Ectodermal cell (in vitro differentiated cells): ENCODE measurements at regions not wholly inside any gene's neighbourhood (a gene's known extent, or its start where the extent isn't known, plus 50 kb on each side); places are given as distances from the start of the nearest gene placed in this dataset.

Experiments used
- H3K27ac ChIP-seq: 2 replicates; pipeline ENCODE4 v1.7.0; 2013; ENCODE audit warnings: mild to moderate bottlenecking, low read depth, low read length; ENCODE audit not compliant: insufficient read depth, poor library complexity, severe bottlenecking
- H3K27me3 ChIP-seq: 2 replicates; pipeline ENCODE4 v1.7.0; 2013; ENCODE audit warnings: mild to moderate bottlenecking, low read length; ENCODE audit not compliant: insufficient read depth, control insufficient read depth, poor library complexity, severe bottlenecking
- H3K36me3 ChIP-seq: one replicate; pipeline ENCODE4 v1.7.0; 2013; ENCODE audit warnings: low read length; ENCODE audit not compliant: control insufficient read depth, insufficient read depth
- H3K4me1 ChIP-seq: one replicate; pipeline ENCODE4 v1.7.0; 2013; ENCODE audit warnings: low read length; ENCODE audit not compliant: control insufficient read depth, insufficient read depth
- H3K4me3 ChIP-seq: 2 replicates; pipeline ENCODE4 v1.7.0; 2013; ENCODE audit warnings: low read depth, low read length, control low read depth; ENCODE audit not compliant: insufficient read depth
- H3K9me3 ChIP-seq: 2 replicates; pipeline ENCODE4 v1.7.0; 2013; ENCODE audit warnings: mild to moderate bottlenecking, low read length, moderate library complexity; ENCODE audit not compliant: control insufficient read depth
- WGBS, 2 experiments: methylation state at CpG; one replicate each; pipeline ENCODE4 v1.1.7; 2013; ENCODE audit warnings: missing lambda C conversion rate in 2 of 2; 5-methylcytosine and 5-hydroxymethylcytosine counted together

DNA sequence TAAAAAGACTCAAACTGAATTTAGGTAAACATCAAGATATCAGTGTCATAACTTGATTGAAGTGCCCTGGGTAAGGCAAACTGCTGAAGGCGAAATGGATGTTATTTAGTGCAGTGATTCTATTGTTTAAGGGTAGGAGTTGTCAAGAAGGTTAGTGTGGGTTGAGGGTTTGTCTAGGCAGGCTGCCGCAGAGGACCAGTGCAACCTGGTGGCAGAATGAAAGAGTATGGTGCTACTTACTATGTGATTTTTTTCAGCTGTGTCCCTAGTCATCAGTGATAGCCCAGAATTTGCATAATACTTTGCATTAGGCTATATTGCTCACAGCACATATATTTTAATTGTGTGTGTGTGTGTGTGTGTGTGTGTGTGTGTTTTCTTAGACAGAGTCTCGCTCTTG, 1127.0 kb downstream of the GALC start:
- Histone ChIP-seq H3K27me3 (no peaks in the 10 kb centered on the region), H3K4me3 (no peak overlapping the region), H3K27ac (no peak overlapping the region), H3K36me3 (no peaks in the 10 kb centered on the region), H3K9me3 (no peaks in the 10 kb centered on the region), H3K4me1 (no peaks in the 10 kb centered on the region)
- WGBS, 2 experiments, result 94 to 95% methylated on average over 3 of the region's 3 CpGs

- Histone ChIP-seq H3K4me3 (no peak overlapping the region), H3K27me3 (no peaks in the 10 kb centered on the region), H3K9me3 (no peaks in the 10 kb centered on the region), H3K4me1 (no peaks in the 10 kb centered on the region), H3K36me3 (no peaks in the 10 kb centered on the region), H3K27ac (no peak overlapping the region)
- WGBS, 2 experiments, result 86 to 88% methylated on average over 6 of the region's 6 CpGs
These were observed 1134.4 kb downstream of the GALC start for GRCh38 chr14:86858591-86858990.

DNA sequence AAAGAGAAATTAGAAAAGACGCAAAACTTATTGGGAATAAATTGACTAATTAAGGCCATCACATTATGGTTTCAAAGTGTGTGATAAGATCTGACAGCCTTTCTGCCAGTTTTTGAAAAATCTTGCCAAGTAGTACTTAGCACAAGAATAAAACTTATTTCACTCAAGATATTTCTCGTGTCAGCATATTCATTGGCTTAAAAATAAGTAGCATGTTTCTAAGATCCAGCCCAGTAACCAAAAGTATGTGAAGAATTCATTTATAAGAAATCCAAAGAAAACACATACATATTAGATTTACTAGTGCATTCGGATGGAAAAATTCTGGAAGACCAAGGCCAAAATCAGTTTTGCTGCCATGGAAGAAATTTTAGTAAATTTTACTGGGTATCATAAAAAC, 1135.0 kb downstream of the GALC start:
- Histone ChIP-seq H3K27ac (no peak overlapping the region), H3K9me3 (no peaks in the 10 kb centered on the region), H3K36me3 (no peaks in the 10 kb centered on the region), H3K4me3 (no peak overlapping the region), H3K4me1 (no peaks in the 10 kb centered on the region), H3K27me3 (no peaks in the 10 kb centered on the region)
- WGBS, 2 experiments, result 93% methylated on average over 2 of the region's 3 CpGs; no CpG with 5 or more reads in 1 of the 2 experiments

GRCh38 chr14:86852530-86852929, 1140.5 kb downstream of the GALC start:
- H3K36me3 ChIP-seq, result no peaks in the 10 kb centered on the region
- no peaks in the 10 kb centered on the region for H3K27me3 ChIP-seq
- H3K9me3 ChIP-seq, result no peaks in the 10 kb centered on the region
- no peak overlapping the region for H3K4me3 ChIP-seq
- no peaks in the 10 kb centered on the region for H3K4me1 ChIP-seq
- WGBS, 2 experiments, result 85 to 100% methylated on average over 2 to 5 of the region's 5 CpGs
- no peak overlapping the region for H3K27ac ChIP-seq

DNA sequence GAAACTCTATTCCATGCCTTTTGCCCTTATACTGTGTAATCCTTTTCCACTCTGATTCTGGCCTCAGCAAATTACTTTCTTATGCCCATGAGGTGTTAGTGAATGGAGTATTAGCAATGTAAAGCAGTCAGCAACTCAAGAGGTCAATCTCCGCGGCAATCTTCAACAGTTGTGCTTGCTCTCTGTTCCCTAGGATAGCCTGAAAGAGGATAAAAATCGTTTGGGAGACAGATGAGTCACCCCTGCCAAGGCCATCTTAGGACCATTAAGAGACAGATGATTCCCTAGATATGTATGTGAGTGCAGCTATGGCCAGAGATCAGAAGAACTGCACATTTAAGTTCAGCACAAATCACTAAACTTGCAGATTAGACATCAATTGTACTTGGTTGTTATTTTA, 1145.8 kb downstream of the GALC start:
- Histone ChIP-seq H3K36me3 (no peaks in the 10 kb centered on the region), H3K9me3 (no peaks in the 10 kb centered on the region), H3K4me3 (no peak overlapping the region), H3K27me3 (no peaks in the 10 kb centered on the region), H3K27ac (no peak overlapping the region), H3K4me1 (no peaks in the 10 kb centered on the region)
- whole genome bisulfite sequencing, 2 experiments, result 68 to 81% methylated on average over 3 of the region's 3 CpGs

- H3K27me3 ChIP-seq, result no peaks in the 10 kb centered on the region
- no peaks in the 10 kb centered on the region for H3K36me3 ChIP-seq
- H3K27ac ChIP-seq, result no peak overlapping the region
- H3K9me3 ChIP-seq, result no peaks in the 10 kb centered on the region
- no peak overlapping the region for H3K4me3 ChIP-seq
- H3K4me1 ChIP-seq, result no peaks in the 10 kb centered on the region
- WGBS, 2 experiments, result 94 to 100% methylated on average over 2 of the region's 3 CpGs
These were observed 1154.6 kb downstream of the GALC start for GRCh38 chr14:86838363-86838762.

DNA sequence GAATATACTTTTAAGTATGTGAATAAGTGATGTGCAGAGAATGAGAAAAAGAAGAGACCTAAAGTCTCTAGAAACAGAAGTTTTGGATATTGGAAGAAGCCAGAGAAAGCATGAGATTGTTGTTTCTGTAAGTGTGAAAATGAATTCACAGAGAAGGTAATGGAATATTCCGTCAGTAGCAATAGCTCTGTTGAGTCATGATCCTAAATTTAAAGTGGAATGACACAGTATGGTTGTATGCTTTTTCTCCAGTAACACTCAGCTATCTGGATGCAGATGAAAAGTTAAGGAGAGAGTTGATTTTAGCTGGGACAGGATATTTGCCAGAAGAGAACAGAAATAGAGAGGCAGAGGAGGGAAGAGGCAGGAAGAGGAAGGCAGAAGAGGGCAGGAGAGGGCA, 1166.3 kb downstream of the GALC start:
- Histone ChIP-seq H3K4me3 (no peak overlapping the region), H3K27me3 (no peaks in the 10 kb centered on the region), H3K9me3 (no peaks in the 10 kb centered on the region), H3K36me3 (no peaks in the 10 kb centered on the region), H3K4me1 (no peaks in the 10 kb centered on the region), H3K27ac (no peak overlapping the region)
- 81 to 91% methylated on average over 1 of the region's 1 CpG for WGBS, 2 experiments

GRCh38 chr14:86824167-86824566, 1168.8 kb downstream of the GALC start:
- no peak overlapping the region for H3K4me3 ChIP-seq
- H3K27ac ChIP-seq, result no peak overlapping the region
- no peaks in the 10 kb centered on the region for H3K36me3 ChIP-seq
- H3K27me3 ChIP-seq, result no peaks in the 10 kb centered on the region
- 97 to 100% methylated on average over 2 of the region's 2 CpGs for WGBS, 2 experiments
- no peaks in the 10 kb centered on the region for H3K4me1 ChIP-seq
- no peaks in the 10 kb centered on the region for H3K9me3 ChIP-seq

- WGBS, 2 experiments, result 91 to 98% methylated on average over 1 to 2 of the region's 2 CpGs
- no peaks in the 10 kb centered on the region for H3K36me3 ChIP-seq
These were observed 1169.4 kb downstream of the GALC start for GRCh38 chr14:86823581-86823980.

DNA sequence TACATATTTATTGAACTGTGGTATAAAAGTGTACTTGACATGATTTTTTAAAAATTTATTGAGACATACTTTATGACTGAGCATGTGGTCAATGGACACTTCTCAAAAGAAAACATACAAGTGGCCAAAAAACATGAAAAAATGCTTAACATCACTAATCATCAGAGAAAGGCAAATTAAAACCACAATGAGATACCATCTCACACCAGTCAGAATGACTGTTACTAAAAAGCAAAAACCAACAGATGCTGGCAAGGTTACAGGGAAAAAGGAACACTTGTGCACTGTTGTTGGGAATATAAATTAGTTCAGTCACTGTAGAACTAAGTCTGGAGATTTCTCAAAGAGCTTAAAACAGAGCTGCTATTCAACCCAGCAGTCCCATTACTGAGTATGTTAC, 1177.6 kb downstream of the GALC start:
- Histone ChIP-seq H3K36me3 (no peaks in the 10 kb centered on the region), H3K9me3 (no peaks in the 10 kb centered on the region), H3K4me1 (no peaks in the 10 kb centered on the region), H3K27me3 (no peaks in the 10 kb centered on the region), H3K4me3 (no peak overlapping the region), H3K27ac (no peak overlapping the region)

More at GRCh38 chr14:86823581-86823980, 1169.4 kb downstream of the GALC start:
- H3K4me1 ChIP-seq, result no peaks in the 10 kb centered on the region
- no peaks in the 10 kb centered on the region for H3K9me3 ChIP-seq
- no peaks in the 10 kb centered on the region for H3K27me3 ChIP-seq
- no peak overlapping the region for H3K27ac ChIP-seq
- H3K4me3 ChIP-seq, result no peak overlapping the region

DNA sequence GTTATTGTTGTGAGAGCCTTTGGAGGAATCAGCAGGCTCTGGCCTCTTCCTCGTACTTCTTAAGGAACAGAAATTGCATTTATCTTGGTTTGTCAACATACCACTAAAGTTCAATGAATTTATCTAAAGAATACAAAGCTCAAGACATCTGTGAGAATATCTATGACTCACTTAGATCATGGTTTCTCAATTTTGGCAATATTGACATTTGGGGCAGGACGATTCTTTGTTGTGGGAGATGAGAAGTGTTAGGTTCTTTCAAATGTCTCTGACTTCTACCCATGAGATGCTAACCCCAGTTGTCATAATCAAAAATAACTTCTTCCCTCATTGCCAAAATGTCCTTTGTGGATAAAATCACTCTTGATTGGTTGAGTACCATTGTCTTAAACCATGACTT, 1190.3 kb downstream of the GALC start:
- 68 to 100% methylated on average over 1 to 2 of the region's 2 CpGs for WGBS, 2 experiments
- H3K36me3 ChIP-seq, result no peaks in the 10 kb centered on the region
- no peak overlapping the region for H3K27ac ChIP-seq
- no peak overlapping the region for H3K4me3 ChIP-seq
- H3K4me1 ChIP-seq, result no peaks in the 10 kb centered on the region
- H3K27me3 ChIP-seq, result no peaks in the 10 kb centered on the region
- H3K9me3 ChIP-seq, result no peaks in the 10 kb centered on the region
